ENCODE measurements at regions not wholly inside any gene's neighbourhood (a gene's known extent, or its start where the extent isn't known, plus 50 kb on each side); places are given as distances from the start of the nearest gene placed in this dataset.
"Not testable (repeated sequence)": the region's sequence is repeated elsewhere in the genome, so short reads cannot be mapped to it uniquely, and the experiment has no call there.

- DNase-seq (ENCODE audit: extremely low read depth, low read depth): no peak
- no peak for TF ChIP-seq CTCF (IDR thresholded peaks at IDR 0.05; ENCODE audit: low read depth, low read length, missing control alignments)
- no peak overlapping the region for H3K4me3 ChIP-seq (replicated peaks; ENCODE audit: low read depth, low read length)
These were observed 371.0 kb downstream of the PRELID2 start for GRCh38 chr5:145464171-145464570.

DNA sequence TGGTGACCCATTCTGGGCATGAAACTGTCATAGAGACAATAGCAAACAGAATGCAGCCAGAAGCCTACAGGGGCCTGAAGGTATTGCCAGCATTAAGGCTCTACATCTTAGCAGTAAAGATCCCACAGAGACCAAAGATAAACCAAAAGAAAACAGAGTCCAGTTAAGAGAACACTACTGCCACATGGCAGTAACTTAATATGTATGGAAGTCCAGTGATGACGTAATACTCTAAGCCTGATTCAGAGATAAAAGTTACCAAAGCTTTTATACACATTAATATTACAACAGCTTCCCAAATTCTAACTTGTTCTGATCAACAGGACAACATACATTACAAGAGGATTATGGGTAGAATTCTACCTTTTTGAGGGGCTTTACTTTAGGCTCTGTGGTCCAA, 371.5 kb downstream of the PRELID2 start:
- no peak for TF ChIP-seq CTCF (IDR thresholded peaks at IDR 0.05; ENCODE audit: low read depth, low read length, missing control alignments)
- DNase-seq (ENCODE audit: extremely low read depth, low read depth): no peak
- H3K4me3 ChIP-seq (replicated peaks; ENCODE audit: low read depth, low read length): no peak overlapping the region

- no peak for TF ChIP-seq CTCF (IDR thresholded peaks at IDR 0.05; ENCODE audit: low read depth, low read length, missing control alignments)
- DNase-seq (ENCODE audit: extremely low read depth, low read depth): no peak
- H3K4me3 ChIP-seq (replicated peaks; ENCODE audit: low read depth, low read length): no peak overlapping the region
These were observed 372.6 kb downstream of the PRELID2 start for GRCh38 chr5:145462525-145462924.

DNA sequence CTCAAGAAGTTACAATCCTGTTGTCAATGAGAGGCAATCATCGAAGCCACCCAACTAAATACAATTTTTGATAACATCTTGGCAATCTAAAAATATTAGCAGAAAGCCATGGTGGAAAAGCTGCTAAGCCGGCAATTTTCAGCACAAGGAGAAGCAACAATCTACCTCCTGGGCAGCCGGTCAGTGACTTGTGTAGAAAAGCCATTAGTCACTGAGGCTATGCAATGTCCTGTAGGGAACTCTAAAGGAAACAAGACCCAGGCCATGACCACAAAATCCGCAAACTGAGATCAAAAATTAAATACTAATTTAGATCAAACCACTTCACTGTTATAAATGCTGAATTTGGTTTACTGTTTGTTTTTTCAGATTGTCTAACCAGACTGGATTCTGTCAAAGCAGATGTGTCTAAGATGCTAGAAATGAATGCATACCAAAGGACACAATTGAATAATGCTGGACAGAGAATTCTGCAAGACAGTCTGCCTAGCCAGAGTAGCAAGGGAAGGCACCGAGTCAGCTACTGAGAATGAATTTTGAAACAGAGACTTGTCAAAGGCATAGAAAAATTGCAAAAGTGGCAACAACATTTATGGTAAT, 384.8 kb downstream of the PRELID2 start:
- no peak overlapping the region for H3K4me3 ChIP-seq (replicated peaks; ENCODE audit: low read depth, low read length)
- no peak for TF ChIP-seq CTCF (IDR thresholded peaks at IDR 0.05; ENCODE audit: low read depth, low read length, missing control alignments)

GRCh38 chr5:145449794-145450193, 385.3 kb downstream of the PRELID2 start:
- no peak for DNase-seq (ENCODE audit: extremely low read depth, low read depth)
- no peak for TF ChIP-seq CTCF (IDR thresholded peaks at IDR 0.05; ENCODE audit: low read depth, low read length, missing control alignments)
- H3K4me3 ChIP-seq (replicated peaks; ENCODE audit: low read depth, low read length): no peak overlapping the region

More for the DNA sequence above, 384.8 kb downstream of the PRELID2 start:
- no peak for DNase-seq (ENCODE audit: extremely low read depth, low read depth)

GRCh38 chr5:145446875-145447274, 388.3 kb downstream of the PRELID2 start:
- not testable (repeated sequence) for DNase-seq (ENCODE audit: extremely low read depth, low read depth); H3K4me3 ChIP-seq (replicated peaks; ENCODE audit: low read depth, low read length)

DNA sequence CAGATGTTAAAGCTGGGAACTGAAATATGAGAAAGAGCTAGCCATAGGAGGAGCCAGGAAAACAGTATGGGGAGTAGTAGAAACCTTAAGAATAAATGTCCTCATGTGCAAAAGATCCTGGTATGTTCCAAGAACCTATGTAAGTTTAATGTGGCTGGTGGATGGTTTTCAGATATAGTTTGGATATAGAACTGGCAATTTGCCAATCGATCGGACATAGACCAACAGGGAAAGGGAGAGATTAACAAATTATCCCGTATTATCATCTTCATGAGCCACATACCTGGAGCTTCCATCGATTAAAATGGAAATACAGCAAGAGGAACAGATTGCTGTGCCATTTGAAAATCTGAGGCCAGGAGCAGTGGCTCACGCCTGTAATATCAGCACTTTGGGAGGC, 388.7 kb downstream of the PRELID2 start:
- no peak for DNase-seq (ENCODE audit: extremely low read depth, low read depth)
- TF ChIP-seq CTCF (IDR thresholded peaks at IDR 0.05; ENCODE audit: low read depth, low read length, missing control alignments): no peak
- no peak overlapping the region for H3K4me3 ChIP-seq (replicated peaks; ENCODE audit: low read depth, low read length)

All from HFF-Myc (cell line).